ENCODE measurements at regions not wholly inside any gene's neighbourhood (a gene's known extent, or its start where the extent isn't known, plus 50 kb on each side); places are given as distances from the start of the nearest gene placed in this dataset.

DNA sequence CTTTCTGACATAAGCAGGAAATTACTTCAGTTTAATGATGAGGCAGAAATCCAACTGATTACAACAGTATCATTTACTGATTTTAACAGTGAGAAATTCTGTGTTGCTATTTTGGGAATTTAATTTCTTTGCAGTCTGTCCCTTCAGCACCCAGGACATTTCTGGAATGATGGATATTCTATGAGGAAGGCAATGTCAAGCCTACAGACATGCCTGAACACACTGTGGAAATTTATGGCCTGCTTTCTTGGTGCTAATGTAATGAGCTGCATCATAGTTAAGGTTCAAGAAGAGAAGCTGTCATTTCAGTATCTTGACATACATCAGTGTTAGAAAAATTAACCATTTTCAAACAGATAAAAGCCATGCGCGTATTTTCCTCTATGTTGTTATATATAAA lies 87.7 kb downstream of the SLITRK1 start:
- dilution Hi-C loops (cut with MboI; ENCODE audit: extremely low pct_ligation_motif_present, low sequenced_read_pairs): no loop called here
- no peaks in the 10 kb centered on the region for H3K4me1 ChIP-seq (ENCODE audit: control insufficient read depth, extremely low read depth, insufficient read depth, low read length)
- peaks cover 4% of the 10 kb centered on the region for H3K9me3 ChIP-seq (replicated peaks; ENCODE audit: control insufficient read depth, insufficient read depth, low read length)
- no peak for TF ChIP-seq GATA2 (IDR thresholded peaks at IDR 0.05; ENCODE audit: insufficient read depth, insufficient read length, low read depth, low read length)
- no peak for TF ChIP-seq POLR2A (IDR thresholded peaks at IDR 0.05; ENCODE audit: low read depth, low read length)
- TF ChIP-seq EZH2 (IDR thresholded peaks at IDR 0.05; ENCODE audit: borderline replicate concordance, low read depth, low read length, severe bottlenecking): no peak
- TF ChIP-seq MYC (IDR thresholded peaks at IDR 0.05; ENCODE audit: low read depth, low read length): no peak
- TF ChIP-seq JUN (IDR thresholded peaks at IDR 0.05; ENCODE audit: borderline replicate concordance, insufficient read depth, insufficient read length, low read depth): no peak
- no peak for TF ChIP-seq FOS (IDR thresholded peaks at IDR 0.05; ENCODE audit: borderline replicate concordance, insufficient read depth, low read length)
- TF ChIP-seq, protein P1, sequence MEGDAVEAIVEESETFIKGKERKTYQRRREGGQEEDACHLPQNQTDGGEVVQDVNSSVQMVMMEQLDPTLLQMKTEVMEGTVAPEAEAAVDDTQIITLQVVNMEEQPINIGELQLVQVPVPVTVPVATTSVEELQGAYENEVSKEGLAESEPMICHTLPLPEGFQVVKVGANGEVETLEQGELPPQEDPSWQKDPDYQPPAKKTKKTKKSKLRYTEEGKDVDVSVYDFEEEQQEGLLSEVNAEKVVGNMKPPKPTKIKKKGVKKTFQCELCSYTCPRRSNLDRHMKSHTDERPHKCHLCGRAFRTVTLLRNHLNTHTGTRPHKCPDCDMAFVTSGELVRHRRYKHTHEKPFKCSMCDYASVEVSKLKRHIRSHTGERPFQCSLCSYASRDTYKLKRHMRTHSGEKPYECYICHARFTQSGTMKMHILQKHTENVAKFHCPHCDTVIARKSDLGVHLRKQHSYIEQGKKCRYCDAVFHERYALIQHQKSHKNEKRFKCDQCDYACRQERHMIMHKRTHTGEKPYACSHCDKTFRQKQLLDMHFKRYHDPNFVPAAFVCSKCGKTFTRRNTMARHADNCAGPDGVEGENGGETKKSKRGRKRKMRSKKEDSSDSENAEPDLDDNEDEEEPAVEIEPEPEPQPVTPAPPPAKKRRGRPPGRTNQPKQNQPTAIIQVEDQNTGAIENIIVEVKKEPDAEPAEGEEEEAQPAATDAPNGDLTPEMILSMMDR (IDR thresholded peaks at IDR 0.05; ENCODE audit: extremely low read depth in 1 of 2, insufficient read depth in 1 of 2, low read depth in 1 of 2, low read length in 2 of 2): no peak
- TF ChIP-seq, protein P2, sequence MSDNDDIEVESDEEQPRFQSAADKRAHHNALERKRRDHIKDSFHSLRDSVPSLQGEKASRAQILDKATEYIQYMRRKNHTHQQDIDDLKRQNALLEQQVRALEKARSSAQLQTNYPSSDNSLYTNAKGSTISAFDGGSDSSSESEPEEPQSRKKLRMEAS (IDR thresholded peaks at IDR 0.05; ENCODE audit: insufficient read depth, insufficient read length): no peak
- no peak for TF ChIP-seq POLR2AphosphoS5 (IDR thresholded peaks at IDR 0.05; ENCODE audit: insufficient read depth, low read depth, low read length)
- no peaks in the 10 kb centered on the region for H3K79me2 ChIP-seq (ENCODE audit: control insufficient read depth, insufficient read depth, low read length)
- no peak overlapping the region for H3K27ac ChIP-seq (ENCODE audit: insufficient read depth, low read depth, low read length)
- H3K9me1 ChIP-seq (replicated peaks; ENCODE audit: control insufficient read depth, extremely low read depth, insufficient read depth, low read length): no peaks in the 10 kb centered on the region
- FAIRE-seq (no peak), DNase-seq (ENCODE audit: low read depth, low spot score) (no peak)
- POLR2A ChIA-PET: no interaction called here
- H3K9ac ChIP-seq (replicated peaks; ENCODE audit: extremely low read depth, insufficient read depth, low read length): no peak overlapping the region
- BruUV-seq (replicated peaks): no TSS peak
- H3K36me3 ChIP-seq (ENCODE audit: control insufficient read depth in 2 of 2, extremely low read depth in 1 of 2, insufficient read depth in 2 of 2, low read length in 2 of 2): no peaks in the 10 kb centered on the region
- no peak overlapping the region for H2AFZ ChIP-seq (ENCODE audit: low read depth, low read length)
- H3K4me3 ChIP-seq (replicated peaks in 1 of 3; ENCODE audit: insufficient read depth in 1 of 3, low read depth in 1 of 3, low read length in 3 of 3): no peak overlapping the region
- H3K4me2 ChIP-seq (ENCODE audit: insufficient read depth, low read length): no peak overlapping the region
- CTCF ChIA-PET: no interaction called here
- intact Hi-C loops (cut with micrococcal nuclease): no loop called here
- no peaks in the 10 kb centered on the region for H3K27me3 ChIP-seq (ENCODE audit: control insufficient read depth in 2 of 2, insufficient read depth in 2 of 2, low read length in 2 of 2)
- no peaks in the 10 kb centered on the region for H4K20me1 ChIP-seq (replicated peaks; ENCODE audit: control insufficient read depth, extremely low read depth, insufficient read depth, low read length)

Data from endothelial cell of umbilical vein (primary cell).